GM12872 (cell line): ENCODE measurements at regions not wholly inside any gene's neighbourhood (a gene's known extent, or its start where the extent isn't known, plus 50 kb on each side); places are given as distances from the start of the nearest gene placed in this dataset.

ENCODE experiments used
- CTCF ChIP-seq: IDR thresholded peaks from 3 replicates; pipeline ENCODE4 v1.5.1; 2011; ENCODE audit warnings: low read depth, mild to moderate bottlenecking, low read length, moderate library complexity; ENCODE audit not compliant: insufficient read depth

- TF ChIP-seq CTCF = peak; percentile 49; the same call in 1 of the 3 replicates
Observed at GRCh38 chr2:150548527-150548926, 61.1 kb upstream of the RND3 start.

- no peak for TF ChIP-seq CTCF
Observed at GRCh38 chr2:150545916-150546315, 58.4 kb upstream of the RND3 start.

- TF ChIP-seq CTCF = no peak
Observed at GRCh38 chr2:150544731-150545130, 57.3 kb upstream of the RND3 start.

- TF ChIP-seq CTCF = no peak
Observed at GRCh38 chr2:150542692-150543091, 55.2 kb upstream of the RND3 start.

- no peak for TF ChIP-seq CTCF
Observed at GRCh38 chr2:150542172-150542571, 54.7 kb upstream of the RND3 start.

GRCh38 chr2:150538651-150539201 lies 51.3 kb upstream of the RND3 start:
- TF ChIP-seq CTCF = no peak
